ENCODE measurements at regions not wholly inside any gene's neighbourhood (a gene's known extent, or its start where the extent isn't known, plus 50 kb on each side); places are given as distances from the start of the nearest gene placed in this dataset.

DNA sequence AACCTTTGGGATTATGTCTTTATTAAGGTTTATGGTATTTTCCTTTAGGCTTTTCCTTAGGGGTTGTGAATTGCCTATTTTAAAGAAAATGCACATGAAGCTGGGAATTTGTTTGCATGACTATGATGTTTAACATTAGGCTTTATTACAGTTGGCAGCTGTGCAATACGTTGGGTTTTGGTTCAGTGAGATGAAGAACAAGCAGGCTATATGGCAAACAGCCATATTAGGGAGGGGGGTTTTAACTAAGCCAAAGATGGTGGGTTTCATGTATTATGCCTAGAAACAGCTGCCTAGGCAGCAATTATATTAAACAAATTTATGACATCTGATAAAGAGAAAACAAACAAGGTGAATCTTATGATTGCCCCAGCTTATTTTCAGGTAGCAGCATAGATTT lies 880.8 kb downstream of the FAM181B start:
- TF ChIP-seq, protein P1, sequence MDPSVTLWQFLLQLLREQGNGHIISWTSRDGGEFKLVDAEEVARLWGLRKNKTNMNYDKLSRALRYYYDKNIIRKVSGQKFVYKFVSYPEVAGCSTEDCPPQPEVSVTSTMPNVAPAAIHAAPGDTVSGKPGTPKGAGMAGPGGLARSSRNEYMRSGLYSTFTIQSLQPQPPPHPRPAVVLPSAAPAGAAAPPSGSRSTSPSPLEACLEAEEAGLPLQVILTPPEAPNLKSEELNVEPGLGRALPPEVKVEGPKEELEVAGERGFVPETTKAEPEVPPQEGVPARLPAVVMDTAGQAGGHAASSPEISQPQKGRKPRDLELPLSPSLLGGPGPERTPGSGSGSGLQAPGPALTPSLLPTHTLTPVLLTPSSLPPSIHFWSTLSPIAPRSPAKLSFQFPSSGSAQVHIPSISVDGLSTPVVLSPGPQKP (IDR thresholded peaks at IDR 0.05; ENCODE audit: low read depth, low read length): no peak
- TF ChIP-seq, protein P2, sequence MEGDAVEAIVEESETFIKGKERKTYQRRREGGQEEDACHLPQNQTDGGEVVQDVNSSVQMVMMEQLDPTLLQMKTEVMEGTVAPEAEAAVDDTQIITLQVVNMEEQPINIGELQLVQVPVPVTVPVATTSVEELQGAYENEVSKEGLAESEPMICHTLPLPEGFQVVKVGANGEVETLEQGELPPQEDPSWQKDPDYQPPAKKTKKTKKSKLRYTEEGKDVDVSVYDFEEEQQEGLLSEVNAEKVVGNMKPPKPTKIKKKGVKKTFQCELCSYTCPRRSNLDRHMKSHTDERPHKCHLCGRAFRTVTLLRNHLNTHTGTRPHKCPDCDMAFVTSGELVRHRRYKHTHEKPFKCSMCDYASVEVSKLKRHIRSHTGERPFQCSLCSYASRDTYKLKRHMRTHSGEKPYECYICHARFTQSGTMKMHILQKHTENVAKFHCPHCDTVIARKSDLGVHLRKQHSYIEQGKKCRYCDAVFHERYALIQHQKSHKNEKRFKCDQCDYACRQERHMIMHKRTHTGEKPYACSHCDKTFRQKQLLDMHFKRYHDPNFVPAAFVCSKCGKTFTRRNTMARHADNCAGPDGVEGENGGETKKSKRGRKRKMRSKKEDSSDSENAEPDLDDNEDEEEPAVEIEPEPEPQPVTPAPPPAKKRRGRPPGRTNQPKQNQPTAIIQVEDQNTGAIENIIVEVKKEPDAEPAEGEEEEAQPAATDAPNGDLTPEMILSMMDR (IDR thresholded peaks at IDR 0.05): no peak
- TF ChIP-seq RCOR1 (IDR thresholded peaks at IDR 0.05; ENCODE audit: low read depth, low read length): no peak
